ENCODE measurements at regions not wholly inside any gene's neighbourhood (a gene's known extent, or its start where the extent isn't known, plus 50 kb on each side); places are given as distances from the start of the nearest gene placed in this dataset.

GRCh38 chr4:60938621-60939020, 261.5 kb upstream of the ADGRL3 start:
- TF ChIP-seq CTCF (IDR thresholded peaks at IDR 0.05) = no peak
- no peak for TF ChIP-seq POLR2A (IDR thresholded peaks at IDR 0.05)
